ENCODE measurements at regions not wholly inside any gene's neighbourhood (a gene's known extent, or its start where the extent isn't known, plus 50 kb on each side); places are given as distances from the start of the nearest gene placed in this dataset.
"Not testable (repeated sequence)": the region's sequence is repeated elsewhere in the genome, so short reads cannot be mapped to it uniquely, and the experiment has no call there.

- no peak for DNase-seq
Observed at GRCh38 chr7:37549076-37549931, 100.6 kb upstream of the ELMO1 start.

GRCh38 chr7:37550426-37550825 lies 101.8 kb upstream of the ELMO1 start:
- no peak for DNase-seq

GRCh38 chr7:37550872-37551271 lies 102.2 kb upstream of the ELMO1 start:
- DNase-seq, result no peak

- no peak for DNase-seq
Observed at GRCh38 chr7:37552030-37552429, 103.4 kb upstream of the ELMO1 start.

GRCh38 chr7:37552439-37552838 lies 103.8 kb upstream of the ELMO1 start:
- not testable (repeated sequence) for DNase-seq

GRCh38 chr7:37555528-37555927 lies 106.9 kb upstream of the ELMO1 start:
- DNase-seq, result no peak

GRCh38 chr7:37557571-37558209 lies 109.0 kb upstream of the ELMO1 start:
- no peak for DNase-seq

GRCh38 chr7:37558320-37559096 lies 109.8 kb upstream of the ELMO1 start:
- DNase-seq, result no peak

- no peak for DNase-seq
Observed at GRCh38 chr7:37570145-37570544, 113.4 kb upstream of the GPR141 start.

GRCh38 chr7:37571806-37572205 lies 111.8 kb upstream of the GPR141 start:
- DNase-seq, result no peak

- no peak for DNase-seq
Observed at GRCh38 chr7:37577412-37577811, 106.2 kb upstream of the GPR141 start.

GRCh38 chr7:37577901-37578300 lies 105.7 kb upstream of the GPR141 start:
- DNase-seq, result no peak

- no peak for DNase-seq
Observed at GRCh38 chr7:37578350-37578749, 105.2 kb upstream of the GPR141 start.

GRCh38 chr7:37580376-37580775 lies 103.2 kb upstream of the GPR141 start:
- no peak for DNase-seq

GRCh38 chr7:37584651-37585463 lies 98.7 kb upstream of the GPR141 start:
- not testable (repeated sequence) for DNase-seq

GRCh38 chr7:37590824-37591223 lies 92.7 kb upstream of the GPR141 start:
- DNase-seq, result no peak

GRCh38 chr7:37592366-37592765 lies 91.2 kb upstream of the GPR141 start:
- no peak for DNase-seq

GRCh38 chr7:37594602-37595001 lies 89.0 kb upstream of the GPR141 start:
- no peak for DNase-seq

- DNase-seq, result no peak
Observed at GRCh38 chr7:37598824-37599223, 84.7 kb upstream of the GPR141 start.

- DNase-seq, result no peak
Observed at GRCh38 chr7:37601321-37601720, 82.2 kb upstream of the GPR141 start.

GRCh38 chr7:37604078-37604477 lies 79.5 kb upstream of the GPR141 start:
- no peak for DNase-seq

- not testable (repeated sequence) for DNase-seq
Observed at GRCh38 chr7:37617406-37617805, 66.2 kb upstream of the GPR141 start.

- DNase-seq, result no peak
Observed at GRCh38 chr7:37633048-37633447, 50.5 kb upstream of the GPR141 start.
